ENCODE measurements at regions not wholly inside any gene's neighbourhood (a gene's known extent, or its start where the extent isn't known, plus 50 kb on each side); places are given as distances from the start of the nearest gene placed in this dataset.

DNA sequence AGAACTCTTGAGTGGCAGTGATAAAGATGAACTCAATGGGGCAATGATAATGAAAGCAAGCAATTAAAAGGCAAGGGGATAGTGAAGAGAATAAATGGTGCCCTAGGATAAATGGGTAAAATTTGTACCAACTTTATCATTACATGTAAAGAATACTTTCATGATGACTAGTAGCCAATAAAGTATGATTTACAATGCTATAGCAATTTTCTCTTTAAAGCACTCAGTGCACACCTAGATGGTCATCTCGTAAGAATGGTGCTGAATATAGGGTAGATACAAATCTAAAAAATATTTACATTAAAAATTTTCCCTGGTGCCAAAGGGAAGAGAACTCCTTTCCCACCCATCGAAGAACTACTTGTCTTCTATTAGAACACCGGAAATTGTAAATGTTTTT, 651.4 kb downstream of the STPG2 start:
- Histone ChIP-seq H3K4me3 (ENCODE audit: low read length in 2 of 2) (no peak overlapping the region), H3K36me3 (ENCODE audit: control insufficient read depth in 2 of 2, insufficient read depth in 2 of 2, low read length in 2 of 2) (no peaks in the 10 kb centered on the region), H3K9me3 (ENCODE audit: control insufficient read depth in 2 of 2, low read length in 2 of 2) (no peaks in the 10 kb centered on the region), H3K4me1 (ENCODE audit: control insufficient read depth in 2 of 2, insufficient read depth in 2 of 2, low read length in 2 of 2) (no peaks in the 10 kb centered on the region), H3K27me3 (ENCODE audit: control insufficient read depth in 2 of 2, insufficient read depth in 2 of 2, low read length in 2 of 2) (no peaks in the 10 kb centered on the region), H3K9ac (ENCODE audit: low read depth in 1 of 2, low read length in 2 of 2) (no peak overlapping the region), H3K27ac (ENCODE audit: low read depth in 2 of 2, low read length in 2 of 2) (no peak overlapping the region)

DNA sequence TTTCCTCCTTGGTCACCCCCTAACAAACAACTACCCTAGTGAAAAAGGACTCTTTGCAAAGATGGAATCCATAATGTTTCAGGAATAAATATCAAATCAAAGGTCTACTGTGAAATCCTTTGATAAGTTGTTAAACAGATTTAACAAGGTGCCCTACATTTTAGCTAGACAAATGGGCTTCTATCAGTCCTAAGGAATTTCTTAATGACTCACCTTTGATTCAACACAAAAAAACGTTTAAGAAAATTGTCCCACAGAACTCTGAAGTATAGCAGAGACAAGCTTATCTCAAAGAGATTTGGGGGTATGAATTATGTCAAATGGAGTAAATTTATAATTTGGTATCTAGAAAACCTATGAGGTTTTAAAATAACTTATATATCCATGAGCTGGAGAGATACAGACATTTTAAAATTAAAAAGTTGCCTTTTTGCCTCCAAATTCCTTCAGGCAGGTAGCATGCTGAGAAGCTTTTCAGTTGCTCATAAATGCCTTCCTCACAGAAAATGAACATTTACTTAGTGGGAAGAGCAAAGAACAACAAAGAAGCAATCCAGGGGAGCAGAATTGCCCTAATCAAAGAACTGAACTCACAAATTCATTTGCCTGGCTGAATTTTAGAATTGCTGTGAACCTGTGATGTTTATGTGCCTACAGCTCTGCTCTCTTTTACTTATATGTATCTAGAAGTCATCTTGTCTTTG, 649.3 kb downstream of the STPG2 start:
- no peaks in the 10 kb centered on the region for H3K9me3 ChIP-seq (ENCODE audit: control insufficient read depth in 2 of 2, low read length in 2 of 2)
- no peak overlapping the region for H3K27ac ChIP-seq (ENCODE audit: low read depth in 2 of 2, low read length in 2 of 2)

GRCh38 chr4:97496298-97496873, 646.9 kb downstream of the STPG2 start:
- Histone ChIP-seq H3K4me3 (ENCODE audit: low read length in 2 of 2) (no peak overlapping the region), H3K36me3 (ENCODE audit: control insufficient read depth in 2 of 2, insufficient read depth in 2 of 2, low read length in 2 of 2) (no peaks in the 10 kb centered on the region), H3K9ac (ENCODE audit: low read depth in 1 of 2, low read length in 2 of 2) (no peak overlapping the region), H3K4me1 (ENCODE audit: control insufficient read depth in 2 of 2, insufficient read depth in 2 of 2, low read length in 2 of 2) (no peaks in the 10 kb centered on the region), H3K27me3 (ENCODE audit: control insufficient read depth in 2 of 2, insufficient read depth in 2 of 2, low read length in 2 of 2) (no peaks in the 10 kb centered on the region), H3K27ac (ENCODE audit: low read depth in 2 of 2, low read length in 2 of 2) (no peak overlapping the region), H3K9me3 (ENCODE audit: control insufficient read depth in 2 of 2, low read length in 2 of 2) (no peaks in the 10 kb centered on the region)

More for the DNA sequence above, 649.3 kb downstream of the STPG2 start:
- H3K36me3 ChIP-seq (ENCODE audit: control insufficient read depth in 2 of 2, insufficient read depth in 2 of 2, low read length in 2 of 2): no peaks in the 10 kb centered on the region
- no peaks in the 10 kb centered on the region for H3K27me3 ChIP-seq (ENCODE audit: control insufficient read depth in 2 of 2, insufficient read depth in 2 of 2, low read length in 2 of 2)
- no peak overlapping the region for H3K9ac ChIP-seq (ENCODE audit: low read depth in 1 of 2, low read length in 2 of 2)
- no peaks in the 10 kb centered on the region for H3K4me1 ChIP-seq (ENCODE audit: control insufficient read depth in 2 of 2, insufficient read depth in 2 of 2, low read length in 2 of 2)
- no peak overlapping the region for H3K4me3 ChIP-seq (ENCODE audit: low read length in 2 of 2)

GRCh38 chr4:97498875-97499274, 644.4 kb downstream of the STPG2 start:
- H3K4me3 ChIP-seq (ENCODE audit: low read length in 2 of 2): no peak overlapping the region
- no peaks in the 10 kb centered on the region for H3K36me3 ChIP-seq (ENCODE audit: control insufficient read depth in 2 of 2, insufficient read depth in 2 of 2, low read length in 2 of 2)
- H3K27me3 ChIP-seq (ENCODE audit: control insufficient read depth in 2 of 2, insufficient read depth in 2 of 2, low read length in 2 of 2): no peaks in the 10 kb centered on the region
- no peaks in the 10 kb centered on the region for H3K9me3 ChIP-seq (ENCODE audit: control insufficient read depth in 2 of 2, low read length in 2 of 2)
- no peak overlapping the region for H3K27ac ChIP-seq (ENCODE audit: low read depth in 2 of 2, low read length in 2 of 2)
- H3K9ac ChIP-seq (ENCODE audit: low read depth in 1 of 2, low read length in 2 of 2): no peak overlapping the region
- H3K4me1 ChIP-seq (ENCODE audit: control insufficient read depth in 2 of 2, insufficient read depth in 2 of 2, low read length in 2 of 2): no peaks in the 10 kb centered on the region

- H3K27ac ChIP-seq (ENCODE audit: low read depth in 2 of 2, low read length in 2 of 2): no peak overlapping the region
Observed at GRCh38 chr4:97500423-97500822, 642.9 kb downstream of the STPG2 start.

GRCh38 chr4:97504713-97505112, 638.6 kb downstream of the STPG2 start:
- Histone ChIP-seq H3K9ac (ENCODE audit: low read depth in 1 of 2, low read length in 2 of 2) (no peak overlapping the region), H3K9me3 (ENCODE audit: control insufficient read depth in 2 of 2, low read length in 2 of 2) (no peaks in the 10 kb centered on the region), H3K4me3 (ENCODE audit: low read length in 2 of 2) (no peak overlapping the region), H3K4me1 (ENCODE audit: control insufficient read depth in 2 of 2, insufficient read depth in 2 of 2, low read length in 2 of 2) (no peaks in the 10 kb centered on the region), H3K27me3 (ENCODE audit: control insufficient read depth in 2 of 2, insufficient read depth in 2 of 2, low read length in 2 of 2) (no peaks in the 10 kb centered on the region), H3K36me3 (ENCODE audit: control insufficient read depth in 2 of 2, insufficient read depth in 2 of 2, low read length in 2 of 2) (no peaks in the 10 kb centered on the region), H3K27ac (ENCODE audit: low read depth in 2 of 2, low read length in 2 of 2) (no peak overlapping the region)

More at GRCh38 chr4:97500423-97500822, 642.9 kb downstream of the STPG2 start:
- no peak overlapping the region for H3K9ac ChIP-seq (ENCODE audit: low read depth in 1 of 2, low read length in 2 of 2)
- H3K36me3 ChIP-seq (ENCODE audit: control insufficient read depth in 2 of 2, insufficient read depth in 2 of 2, low read length in 2 of 2): no peaks in the 10 kb centered on the region
- no peaks in the 10 kb centered on the region for H3K4me1 ChIP-seq (ENCODE audit: control insufficient read depth in 2 of 2, insufficient read depth in 2 of 2, low read length in 2 of 2)
- no peaks in the 10 kb centered on the region for H3K9me3 ChIP-seq (ENCODE audit: control insufficient read depth in 2 of 2, low read length in 2 of 2)
- H3K4me3 ChIP-seq (ENCODE audit: low read length in 2 of 2): no peak overlapping the region
- H3K27me3 ChIP-seq (ENCODE audit: control insufficient read depth in 2 of 2, insufficient read depth in 2 of 2, low read length in 2 of 2): no peaks in the 10 kb centered on the region

DNA sequence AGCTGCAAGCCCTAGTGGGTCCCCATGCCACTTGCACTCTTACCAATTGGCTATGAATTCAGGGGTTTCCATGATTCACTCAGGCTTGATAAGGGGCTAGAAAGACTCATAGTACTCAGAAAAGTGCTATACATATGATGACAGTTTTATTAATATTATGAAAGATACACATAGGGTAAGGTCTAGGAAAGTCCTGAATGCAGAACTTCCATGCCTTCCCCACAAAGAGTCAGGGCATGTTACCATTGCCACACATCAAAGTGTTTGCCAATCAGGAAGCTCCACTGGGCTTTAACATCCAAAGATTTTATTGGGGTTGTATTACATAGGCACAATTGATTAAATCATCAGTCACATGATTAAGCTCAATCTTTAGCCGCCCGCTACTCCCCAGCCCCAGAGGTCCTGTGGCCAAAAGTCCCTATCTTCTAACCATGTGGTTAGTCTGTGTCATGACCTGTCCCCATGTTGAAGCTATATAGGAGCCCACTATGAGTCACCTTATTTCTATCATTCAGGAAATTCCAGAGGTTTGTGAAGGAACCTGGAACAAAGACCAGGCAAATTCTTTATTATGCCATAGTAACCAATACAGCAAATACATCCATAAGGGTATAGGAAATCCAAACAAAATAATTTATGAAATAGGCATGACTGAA, 635.6 kb downstream of the STPG2 start:
- Histone ChIP-seq H3K36me3 (ENCODE audit: control insufficient read depth in 2 of 2, insufficient read depth in 2 of 2, low read length in 2 of 2) (no peaks in the 10 kb centered on the region), H3K9ac (ENCODE audit: low read depth in 1 of 2, low read length in 2 of 2) (no peak overlapping the region), H3K27me3 (ENCODE audit: control insufficient read depth in 2 of 2, insufficient read depth in 2 of 2, low read length in 2 of 2) (no peaks in the 10 kb centered on the region), H3K9me3 (ENCODE audit: control insufficient read depth in 2 of 2, low read length in 2 of 2) (no peaks in the 10 kb centered on the region), H3K4me3 (ENCODE audit: low read length in 2 of 2) (no peak overlapping the region), H3K4me1 (ENCODE audit: control insufficient read depth in 2 of 2, insufficient read depth in 2 of 2, low read length in 2 of 2) (no peaks in the 10 kb centered on the region), H3K27ac (ENCODE audit: low read depth in 2 of 2, low read length in 2 of 2) (no peak overlapping the region)
